Activated CD4-positive, alpha-beta T cell treated with anti-CD3 and anti-CD28 coated beads, Interleukin-2, Interleukin-6, amounts not matched to agents 100 ng/mL and 50 ng/mL, durations not matched to agents 16 hours and 8 hours (primary cell): ENCODE measurements at regions not wholly inside any gene's neighbourhood (a gene's known extent, or its start where the extent isn't known, plus 50 kb on each side); places are given as distances from the start of the nearest gene placed in this dataset.
"Not testable (repeated sequence)": the region's sequence is repeated elsewhere in the genome, so short reads cannot be mapped to it uniquely, and the experiment has no call there.

Experiments used
- DNase-seq: peaks from one replicate; pipeline ENCODE4 v3.0.0-alpha.2; 2020

DNA sequence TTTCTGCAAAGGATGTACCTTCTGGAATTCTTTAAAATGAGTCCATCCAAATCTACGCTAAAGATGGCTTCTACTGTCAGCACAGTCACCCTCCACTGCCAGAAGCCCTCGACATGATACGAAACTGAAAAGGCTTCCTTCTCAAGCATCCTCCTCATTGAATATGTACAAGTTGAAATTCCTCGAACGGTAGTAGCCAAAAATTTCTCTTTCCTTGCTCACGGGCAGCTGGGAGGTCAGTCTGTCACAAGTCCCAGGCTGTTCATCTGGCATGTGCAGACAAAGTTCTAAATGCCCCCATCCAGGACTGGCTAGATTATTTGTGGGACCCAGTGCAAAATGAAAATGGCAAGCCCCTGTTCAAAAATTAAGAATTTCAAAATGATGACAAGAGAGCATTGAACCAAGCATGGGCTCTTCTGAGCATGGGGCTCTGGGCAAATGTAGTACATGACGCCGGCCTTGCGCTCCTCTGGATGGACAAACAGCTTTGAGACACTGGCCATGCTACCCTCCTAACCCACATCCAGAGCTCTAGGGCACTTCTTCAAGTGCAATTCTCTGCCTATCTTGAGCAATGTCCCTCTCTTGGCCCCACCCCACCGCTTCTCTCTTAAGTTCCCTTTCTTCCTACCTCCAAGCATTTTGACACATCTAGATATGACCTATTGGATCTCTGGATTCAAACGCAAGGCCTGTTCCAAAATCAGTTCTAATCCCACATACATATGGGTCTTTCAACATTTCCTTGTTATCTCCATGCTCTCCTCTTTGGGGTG, 78.9 kb upstream of the FLT1 start:
- no peak for DNase-seq

DNA sequence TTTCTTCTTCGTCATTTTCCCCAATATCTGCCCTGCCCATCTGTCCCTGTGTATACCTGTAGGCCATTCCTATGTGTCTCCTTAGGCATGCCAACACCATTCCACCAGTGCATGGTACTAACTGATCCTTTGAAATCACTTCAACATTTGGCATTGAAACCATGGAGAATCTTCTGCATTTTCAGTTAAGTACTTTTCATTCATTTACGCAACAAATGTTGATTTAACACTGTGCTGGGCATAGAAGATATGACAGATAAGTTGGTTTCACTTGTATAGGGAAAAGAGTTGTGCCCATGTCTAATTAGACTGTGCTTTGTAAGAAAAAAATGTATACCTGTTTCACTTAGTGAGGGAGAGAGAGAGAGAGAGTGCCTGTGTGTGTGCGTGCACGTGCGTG, 77.9 kb upstream of the FLT1 start:
- DNase-seq, result no peak

DNA sequence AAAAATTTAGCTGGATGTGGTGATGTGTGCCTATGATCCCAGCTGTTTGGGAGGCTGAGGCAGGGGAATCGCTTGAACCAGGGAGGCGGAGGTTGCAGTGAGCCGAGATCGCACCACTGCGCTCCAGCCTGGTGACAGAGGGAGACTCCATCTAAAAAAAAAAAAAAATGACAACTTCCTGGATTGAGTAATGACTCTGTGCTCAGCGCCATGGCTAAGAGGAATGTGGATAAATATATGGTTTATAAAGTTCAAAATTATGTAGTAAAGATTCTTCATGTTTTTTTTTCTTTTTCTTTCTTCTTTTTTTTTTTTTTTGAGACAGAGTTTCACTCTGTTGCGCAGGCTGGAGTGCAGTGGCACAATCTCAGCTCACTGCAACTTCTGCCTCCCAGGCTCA, 75.4 kb upstream of the FLT1 start:
- DNase-seq, result not testable (repeated sequence)

DNA sequence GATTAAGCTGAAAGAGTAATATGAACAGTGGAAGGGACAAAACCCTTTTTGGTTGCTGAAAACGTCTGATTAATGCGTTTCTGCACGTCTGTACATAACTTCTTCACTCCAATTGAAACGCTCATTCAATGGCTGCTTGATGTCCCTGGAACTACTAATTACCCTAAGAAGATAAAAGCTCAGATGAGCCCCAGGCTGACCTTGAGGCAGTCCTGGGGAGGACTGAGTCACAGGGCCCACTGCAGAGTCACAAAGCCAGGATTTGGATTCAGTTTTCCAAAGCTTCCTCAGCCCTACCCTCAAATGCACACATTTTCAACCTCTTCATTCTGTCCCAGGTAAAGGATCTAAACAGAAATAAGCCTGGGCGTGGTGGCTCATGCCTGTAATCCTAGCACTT, 75.0 kb upstream of the FLT1 start:
- DNase-seq, result no peak

DNA sequence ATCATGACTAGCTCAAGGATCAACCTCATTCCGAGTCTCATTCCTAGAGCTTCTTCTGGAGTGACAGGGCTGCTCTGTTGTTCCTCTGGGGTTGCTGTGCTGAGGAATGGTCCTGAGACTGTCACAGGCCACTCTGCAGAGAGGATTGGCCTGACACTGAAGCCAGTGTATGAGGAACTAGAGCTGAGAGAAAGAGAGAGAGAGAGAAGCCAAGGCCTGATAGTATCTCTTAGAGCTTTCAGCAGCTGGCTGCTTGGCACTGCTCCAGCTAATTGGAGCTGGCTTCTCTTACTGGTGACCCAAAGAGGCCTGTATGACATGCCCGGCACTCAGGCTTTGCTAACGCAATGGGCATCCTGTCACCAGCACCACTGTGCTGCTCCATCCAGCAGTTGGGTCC, 73.4 kb upstream of the FLT1 start:
- no peak for DNase-seq

DNA sequence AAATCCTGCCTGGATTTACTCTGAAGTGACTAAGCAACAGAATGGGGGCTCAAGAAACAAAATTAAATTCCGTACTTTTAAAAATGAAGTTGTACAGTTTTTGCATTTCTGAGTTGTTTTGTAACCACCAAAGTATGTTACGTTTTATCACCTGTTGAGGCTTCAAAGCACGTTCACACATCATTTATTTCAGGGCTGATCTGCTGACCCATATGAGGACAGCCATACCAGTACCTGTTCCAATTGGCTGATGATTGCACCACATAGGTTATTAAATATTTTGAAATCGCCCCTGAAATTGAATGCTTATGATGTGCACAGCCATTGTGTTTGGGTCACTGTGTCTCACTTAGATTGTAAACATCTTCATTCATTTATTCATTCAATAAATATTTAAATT, 72.0 kb upstream of the FLT1 start:
- DNase-seq, result no peak

DNA sequence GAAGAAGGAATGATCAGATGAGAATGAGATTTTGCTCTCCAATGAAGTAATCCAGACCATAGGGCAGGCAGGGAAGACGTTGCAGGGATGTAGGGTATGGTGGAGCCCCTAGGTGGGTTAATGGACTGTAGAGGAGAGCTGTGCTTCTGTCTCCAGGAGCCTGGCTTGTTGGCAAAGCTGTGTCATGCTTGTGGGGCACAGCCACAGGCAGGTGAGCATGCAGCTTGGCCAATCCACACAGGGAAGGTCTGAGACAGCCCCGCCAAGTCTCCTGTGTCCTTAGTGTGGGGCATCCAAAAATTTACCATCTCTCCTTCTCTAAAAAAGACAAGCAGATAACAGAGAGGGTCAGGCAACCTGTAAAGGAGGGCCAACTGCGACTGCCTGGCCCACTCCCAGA, 71.4 kb upstream of the FLT1 start:
- no peak for DNase-seq

DNA sequence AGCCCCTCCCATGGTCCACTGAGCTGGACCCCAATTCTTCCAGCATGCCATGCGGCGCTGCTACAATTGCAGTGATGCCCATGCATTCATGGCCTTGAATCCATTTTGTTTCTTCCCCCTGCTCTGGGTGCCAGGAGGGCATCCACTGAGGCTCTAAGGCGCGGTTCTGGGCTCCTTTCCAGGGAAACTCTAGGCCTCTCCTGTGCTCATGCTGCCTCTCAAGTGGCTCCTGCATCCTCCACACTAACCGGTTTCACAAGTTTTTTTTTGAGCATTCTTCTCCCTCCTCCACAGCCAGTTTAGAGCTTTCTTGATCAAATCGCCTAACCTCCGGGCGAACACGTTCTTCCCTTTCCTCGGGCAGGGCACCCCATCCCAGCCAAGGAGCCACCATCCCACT, 69.1 kb upstream of the FLT1 start:
- no peak for DNase-seq

DNA sequence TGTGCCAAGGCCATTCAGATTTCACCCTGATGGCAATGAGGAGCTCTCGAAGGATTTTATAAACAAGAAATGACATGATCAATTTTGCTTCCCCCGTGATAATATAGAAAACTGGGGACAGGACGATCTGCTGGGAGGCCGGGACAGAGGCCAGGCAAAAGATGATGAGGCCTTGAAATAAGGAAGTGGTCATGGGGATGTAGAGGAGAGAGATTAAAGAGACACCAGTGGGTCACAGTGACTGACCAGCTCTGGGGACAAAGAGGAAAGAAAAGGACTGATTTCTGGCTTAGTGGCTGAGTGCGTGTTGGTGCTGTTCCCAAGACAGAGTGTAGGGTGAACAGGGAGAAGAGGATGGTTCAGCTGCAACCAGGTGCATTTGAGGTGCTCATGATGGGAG, 68.7 kb upstream of the FLT1 start:
- no peak for DNase-seq

DNA sequence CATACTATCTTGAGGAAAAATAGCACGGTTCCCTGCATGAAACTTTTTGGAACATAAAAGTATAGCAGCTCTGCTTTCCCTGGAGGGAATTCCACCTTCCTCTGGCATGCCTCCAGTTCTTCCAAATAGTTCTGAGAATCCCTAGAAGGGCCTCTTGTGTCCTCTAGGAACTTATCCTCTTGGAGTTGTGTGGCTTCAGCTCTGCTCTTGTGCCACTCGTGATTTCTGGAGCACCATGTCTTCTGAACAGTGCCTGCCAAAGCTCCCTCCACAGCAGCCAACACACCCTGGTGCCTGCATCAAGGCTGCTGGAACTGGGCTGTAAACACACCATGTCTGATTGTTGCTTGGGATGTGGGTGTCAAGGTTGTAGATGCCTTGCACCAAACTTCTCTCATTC, 65.7 kb upstream of the FLT1 start:
- DNase-seq, result no peak

DNA sequence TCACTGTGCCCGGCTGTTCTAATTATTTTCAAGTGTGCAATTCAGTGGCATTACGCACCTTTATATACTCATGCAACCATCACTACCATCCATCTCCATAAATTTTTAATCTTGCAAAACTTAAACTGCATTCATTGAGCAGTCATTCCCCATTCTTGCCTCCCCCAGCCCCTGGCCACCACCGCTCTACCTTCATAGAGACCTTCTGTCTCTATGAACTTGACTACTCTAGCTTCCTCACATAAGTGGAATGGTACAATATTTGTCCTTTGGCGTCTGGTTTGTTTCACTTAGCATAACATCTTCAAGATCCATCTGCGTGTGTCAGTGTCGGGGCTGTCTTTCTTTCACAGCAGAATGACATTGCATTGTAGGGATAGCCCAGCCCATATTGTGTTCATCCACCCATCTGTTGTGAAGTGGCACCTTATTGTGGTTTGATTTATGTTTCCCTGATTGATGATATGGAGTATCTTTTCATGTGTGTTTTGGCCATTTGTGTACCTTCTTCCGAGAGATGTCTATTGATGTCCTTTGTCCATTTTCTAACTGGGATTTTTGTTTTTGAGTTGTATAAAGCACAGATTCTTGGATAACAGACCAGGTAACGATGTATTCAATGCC, 64.8 kb upstream of the FLT1 start:
- no peak for DNase-seq

DNA sequence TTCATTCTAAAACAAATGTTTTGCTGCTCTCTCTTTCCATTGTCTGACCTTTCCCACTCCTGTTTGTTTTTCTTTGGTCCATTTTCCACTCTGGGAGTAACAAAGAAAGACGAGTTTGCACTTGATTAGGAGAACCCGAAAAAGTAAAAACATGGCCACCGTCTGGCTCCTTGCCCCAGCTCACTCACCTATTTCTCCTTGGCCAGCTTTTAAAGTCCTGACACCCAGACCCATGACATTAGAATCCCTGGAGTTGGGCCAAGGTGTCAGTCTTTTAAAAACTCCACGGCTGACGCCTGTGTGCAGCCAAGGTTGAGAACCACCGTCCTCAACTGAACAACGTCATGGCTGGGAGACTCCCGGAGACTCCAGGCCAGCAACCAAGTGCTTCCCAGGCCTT, 63.6 kb upstream of the FLT1 start:
- no peak for DNase-seq

DNA sequence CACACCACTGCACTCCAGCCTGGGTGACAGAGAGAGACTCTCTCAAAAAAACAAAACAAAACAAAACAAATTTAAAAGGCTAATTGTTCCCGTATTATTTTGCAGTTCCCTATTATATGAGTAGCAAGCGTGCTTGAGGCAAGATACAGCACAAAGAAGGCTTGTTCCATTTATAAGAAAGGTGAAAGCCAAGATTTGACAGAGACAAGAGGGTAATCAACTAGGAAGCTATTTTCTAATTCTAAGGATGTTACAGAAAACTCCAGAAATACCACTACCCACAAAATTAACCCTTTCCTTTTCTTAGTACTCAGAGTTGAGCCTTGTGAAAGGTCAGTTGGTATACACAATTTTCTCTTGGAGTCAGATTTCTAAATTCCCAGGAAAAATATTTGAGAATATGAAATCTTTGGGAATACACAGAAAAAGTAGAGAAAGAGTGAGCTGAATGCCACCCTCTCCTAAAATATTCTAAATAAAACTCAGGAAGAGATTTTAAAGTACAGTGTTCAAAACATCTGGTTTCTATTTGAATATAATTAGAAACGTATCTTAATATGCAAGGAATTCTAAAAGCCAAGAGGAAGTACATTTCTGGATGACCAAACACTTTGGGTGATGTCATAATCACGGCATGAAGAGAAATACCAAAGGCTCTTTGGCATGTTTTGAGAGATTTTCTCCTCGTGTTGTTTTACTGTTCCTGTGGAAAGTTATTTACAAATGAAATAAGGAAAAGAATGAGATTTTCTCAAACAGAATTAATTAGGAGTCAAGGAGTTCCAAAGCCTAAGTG, 63.0 kb upstream of the FLT1 start:
- no peak for DNase-seq

DNA sequence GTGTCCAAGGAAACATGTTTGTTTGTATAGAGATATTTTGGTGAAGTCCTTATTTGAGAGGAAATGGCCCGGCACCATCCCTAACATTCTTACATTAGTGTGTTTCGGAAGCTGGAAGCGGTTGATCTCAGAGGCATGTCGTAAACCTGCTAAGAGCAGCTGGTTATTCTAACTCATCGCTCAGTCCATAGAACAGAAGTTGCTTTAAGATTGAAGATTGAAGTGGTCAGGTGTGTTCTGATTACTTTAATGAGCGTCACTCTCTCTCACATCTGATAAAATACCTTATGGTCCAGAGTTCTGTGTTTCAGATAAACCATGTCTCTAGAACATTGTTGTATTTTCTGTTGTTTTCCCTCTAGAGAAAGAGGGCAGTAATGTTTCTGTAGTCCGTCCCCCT, 60.2 kb upstream of the FLT1 start:
- DNase-seq, result no peak

DNA sequence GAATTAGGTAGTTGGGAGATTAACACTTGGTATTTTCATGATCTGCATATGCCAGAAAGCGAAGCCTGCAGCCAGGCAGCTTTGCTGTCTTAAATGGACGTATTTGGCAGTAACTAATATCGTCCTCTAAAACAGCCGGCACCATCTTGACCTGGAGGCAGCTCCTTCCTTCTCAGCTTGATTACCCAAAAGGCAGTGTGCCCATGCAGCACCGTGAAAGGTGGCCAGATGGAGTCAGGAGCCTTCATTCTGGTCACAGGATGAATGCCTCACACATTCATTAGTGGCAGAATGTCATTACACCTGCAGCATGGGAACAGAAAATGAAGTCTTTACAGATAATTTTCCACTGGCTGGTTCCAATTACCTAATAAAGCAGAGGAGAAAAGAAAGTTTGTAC, 59.0 kb upstream of the FLT1 start:
- no peak for DNase-seq

DNA sequence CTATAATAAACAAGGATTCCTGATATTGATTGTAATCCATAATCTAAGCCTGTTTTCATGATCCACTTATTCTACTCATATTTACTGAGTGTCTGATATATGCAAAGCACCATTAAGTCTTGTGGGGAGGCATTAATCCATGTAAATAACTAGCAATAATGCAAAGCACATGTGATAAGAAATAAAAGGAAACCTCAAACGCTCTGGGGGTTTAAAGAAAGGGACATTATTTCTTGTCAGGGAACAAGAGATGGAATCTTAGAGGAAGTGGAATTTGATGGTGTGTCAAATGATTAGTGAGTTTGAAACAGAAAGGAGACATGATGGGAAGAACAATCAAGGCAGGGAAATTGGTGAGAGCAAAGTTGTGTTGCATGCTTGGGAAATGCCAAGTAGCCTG, 57.4 kb upstream of the FLT1 start:
- no peak for DNase-seq

DNA sequence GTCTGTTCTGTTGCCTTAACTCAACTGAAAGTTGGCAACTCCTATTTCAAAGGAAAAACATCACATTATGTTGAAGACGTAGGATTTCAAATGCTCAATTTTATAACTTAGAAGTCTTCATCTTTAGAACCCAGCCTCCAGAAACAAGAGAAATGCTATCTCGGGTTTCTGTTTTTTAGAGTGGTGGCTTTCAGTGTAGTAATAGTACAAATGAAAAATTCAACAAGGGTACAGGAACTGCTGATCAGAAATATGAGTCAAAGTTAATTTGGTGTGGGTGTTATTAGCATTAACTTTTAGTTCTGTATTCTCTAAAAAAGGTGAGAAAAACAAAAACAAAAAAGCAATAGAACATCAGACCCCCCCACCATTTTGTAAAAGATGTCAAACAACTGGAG, 56.6 kb upstream of the FLT1 start:
- DNase-seq, result no peak

DNA sequence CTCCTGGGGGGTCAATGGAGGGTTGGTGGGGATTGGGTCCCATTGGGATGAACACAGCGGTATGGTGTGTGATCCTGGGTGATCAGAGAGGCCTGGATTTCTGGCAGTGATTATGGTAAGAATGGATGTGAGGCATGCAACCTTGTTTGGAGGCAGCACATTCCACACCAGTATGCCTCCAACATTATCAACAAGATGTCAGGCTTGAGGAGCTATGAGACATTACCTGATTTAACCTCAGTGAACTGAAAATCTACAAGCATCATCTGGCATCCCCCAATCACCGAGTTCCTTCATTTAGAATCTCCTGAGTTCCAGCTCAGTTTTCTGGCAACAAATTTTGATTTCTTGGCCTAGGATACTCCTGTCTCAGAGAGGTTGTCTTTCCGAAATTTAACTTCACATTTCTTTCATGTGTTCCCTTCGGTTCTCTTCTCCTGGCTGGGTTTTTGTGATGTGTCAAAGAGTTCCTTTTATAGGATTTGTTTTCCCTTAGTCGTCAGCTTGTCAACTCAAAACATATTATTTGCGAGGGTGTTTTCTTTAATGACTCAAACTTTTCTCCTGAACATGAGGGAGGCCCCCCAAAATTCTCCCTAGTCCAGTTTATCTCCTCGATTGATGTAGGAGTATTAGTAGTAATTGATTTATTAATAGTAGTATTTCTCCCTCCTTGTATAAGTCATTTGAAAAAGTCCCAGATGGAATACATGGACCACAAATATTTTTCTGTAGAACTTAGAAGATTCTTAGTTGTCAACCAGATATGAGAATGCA, 56.0 kb upstream of the FLT1 start:
- no peak for DNase-seq

DNA sequence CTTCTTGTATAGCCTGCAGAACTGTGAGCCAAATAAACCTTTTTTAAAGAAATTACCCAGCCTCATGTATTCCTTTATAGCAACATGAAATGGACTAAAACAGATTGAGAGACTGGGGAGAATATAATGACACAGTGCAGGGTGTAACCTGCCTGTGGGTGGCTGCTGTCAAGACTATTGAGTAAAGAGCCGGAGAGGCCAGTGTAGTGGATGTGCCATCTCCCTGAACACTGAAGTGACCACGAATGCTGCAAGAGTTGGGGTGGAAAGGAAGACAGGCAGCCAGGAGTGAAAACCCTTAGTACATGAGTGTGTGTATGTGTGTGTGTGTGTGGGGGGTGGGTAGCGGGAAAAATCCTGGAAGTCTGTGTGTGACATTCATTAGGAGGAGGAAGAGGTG, 55.2 kb upstream of the FLT1 start:
- no peak for DNase-seq

DNA sequence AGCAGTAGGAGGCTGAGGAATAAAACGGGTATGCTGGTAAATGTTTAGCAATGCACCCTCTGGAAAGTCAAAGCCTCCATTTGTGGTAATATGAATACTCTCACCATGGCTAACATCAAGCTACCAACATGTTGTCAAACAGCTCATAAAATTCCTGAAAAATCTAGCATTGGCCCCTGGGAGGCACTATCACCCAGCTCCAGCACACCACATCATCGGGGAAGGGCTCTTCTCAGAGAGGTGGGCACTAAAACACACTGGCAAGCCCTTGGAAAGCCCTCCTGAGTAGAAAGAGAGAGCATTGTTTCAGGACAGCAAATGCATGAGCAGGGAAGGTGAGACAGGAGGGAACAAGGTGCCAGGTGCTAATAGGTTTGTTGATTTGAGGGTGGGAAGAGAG, 53.9 kb upstream of the FLT1 start:
- no peak for DNase-seq

DNA sequence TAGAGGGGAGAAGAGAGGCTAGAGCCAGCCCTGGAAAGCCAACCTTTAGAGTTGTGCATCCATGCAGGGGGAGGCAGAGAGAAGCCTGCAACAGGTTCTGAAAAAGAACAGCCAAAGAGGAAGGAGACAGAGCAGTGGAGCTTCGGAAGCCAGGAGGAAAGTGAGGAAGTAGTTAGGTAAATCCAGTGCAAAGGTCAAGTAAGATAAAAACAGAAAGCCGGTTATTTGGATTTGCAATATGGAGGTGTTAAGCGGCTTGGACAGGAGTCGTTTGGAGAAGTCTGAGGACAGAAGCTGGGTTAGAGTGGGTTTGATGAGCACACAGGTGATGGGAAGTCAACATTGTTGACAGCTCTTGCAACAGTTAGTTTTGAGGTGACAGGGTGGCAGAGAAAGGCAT, 53.5 kb upstream of the FLT1 start:
- DNase-seq, result no peak

DNA sequence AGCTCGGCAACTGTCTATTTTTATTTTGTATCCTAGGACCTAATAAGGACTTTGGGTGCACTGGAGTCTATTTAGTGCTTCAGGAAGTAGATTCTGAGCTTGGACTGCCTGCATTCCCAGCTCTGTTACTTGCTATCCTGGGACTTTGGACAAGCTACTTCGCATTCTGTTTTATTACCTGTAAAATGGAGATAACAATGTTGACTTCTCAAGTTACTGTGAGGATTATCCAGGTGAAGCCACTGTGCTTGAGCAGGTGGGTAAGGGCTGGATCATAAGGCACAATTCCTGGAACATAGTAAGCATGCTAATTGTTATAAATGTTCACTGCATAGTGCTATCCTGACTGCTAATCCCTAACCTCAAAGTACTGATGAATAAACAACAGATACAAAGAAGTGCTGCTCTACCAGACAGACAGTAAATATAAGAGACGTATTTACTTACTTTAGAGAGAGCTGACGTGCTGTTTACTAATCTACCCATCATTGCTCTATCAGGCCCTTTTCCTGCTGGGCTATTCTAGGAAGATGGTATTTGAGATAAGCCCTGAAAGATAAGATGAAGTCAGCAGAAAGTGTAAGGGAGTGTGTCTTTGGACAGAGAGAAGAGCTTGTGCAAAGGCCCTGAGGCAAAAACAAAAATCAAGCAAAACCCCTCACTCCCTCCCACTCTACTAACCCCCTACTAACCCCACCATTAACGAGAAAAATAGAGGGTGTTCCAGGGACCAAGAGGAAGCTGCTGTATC, 50.8 kb upstream of the FLT1 start:
- no peak for DNase-seq
